ENCODE measurements at regions not wholly inside any gene's neighbourhood (a gene's known extent, or its start where the extent isn't known, plus 50 kb on each side); places are given as distances from the start of the nearest gene placed in this dataset.

DNA sequence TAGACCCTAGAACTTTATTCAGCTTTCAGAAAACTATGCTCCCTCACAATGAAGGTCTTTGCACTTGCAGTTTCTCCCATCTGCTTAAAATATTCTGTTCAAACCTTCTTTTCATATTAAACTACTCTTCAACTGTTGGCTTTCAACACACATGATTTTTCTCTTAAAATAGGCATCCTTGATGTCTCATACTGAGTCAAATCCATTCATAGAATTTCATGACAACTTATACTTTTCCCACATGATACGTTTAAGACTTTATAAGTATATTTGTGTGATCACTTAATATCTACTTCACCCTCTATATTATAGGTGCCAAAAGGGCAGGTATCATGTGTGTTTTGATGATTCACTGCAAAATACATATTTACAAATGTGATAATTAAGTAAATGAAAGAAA, 412.5 kb downstream of the MMUT start:
- TF ChIP-seq ERF (CRISPR knock-in tag; IDR thresholded peaks at IDR 0.05) = no peak
- TF ChIP-seq POLR2AphosphoS5 (IDR thresholded peaks at IDR 0.05; ENCODE audit: low read depth, low read length) = no peak
- TF ChIP-seq MTF1 (CRISPR knock-in tag; IDR thresholded peaks at IDR 0.05) = no peak
- no peak for TF ChIP-seq ZNF460 (CRISPR knock-in tag; IDR thresholded peaks at IDR 0.05; ENCODE audit: borderline replicate concordance)
- no peak for TF ChIP-seq ZNF274 (CRISPR knock-in tag; IDR thresholded peaks at IDR 0.05)
- no peak for TF ChIP-seq MYNN (CRISPR knock-in tag; IDR thresholded peaks at IDR 0.05; ENCODE audit: low read depth)
- TF ChIP-seq ZBTB33 (CRISPR knock-in tag; IDR thresholded peaks at IDR 0.05) = no peak
